HCT116 (cell line): ENCODE measurements at regions not wholly inside any gene's neighbourhood (a gene's known extent, or its start where the extent isn't known, plus 50 kb on each side); places are given as distances from the start of the nearest gene placed in this dataset.

Source experiments
- ATAC-seq: fragments of 200-7000 bp; cut with Tn5 transposase; 2 replicates; pipeline ENCODE4 v1.9.1; 2020; ENCODE audit warnings: mild to moderate bottlenecking, moderate library complexity
- BruUV-seq: library from RNA; stranded (reverse); fragments of 400-500 nt; replicated peaks from 2 replicates; lab custom pipeline; 2021; lab: Mats Ljungman, UMichigan
- CTCF ChIA-PET: fragments of 300-600 bp; sonication (Branson Sonifier 250); formaldehyde crosslinking; loops from one replicate; lab custom pipeline; 2021; ENCODE audit warnings: antibody characterized with exemption; lab: Charles Lee
- POLR2A ChIA-PET: fragments of 300-600, 350-600 bp; sonication (Branson Sonifier 250); formaldehyde crosslinking; loops from one replicate; lab custom pipeline; 2021; ENCODE audit warnings: antibody characterized with exemption; lab: Charles Lee
- RAD21 ChIA-PET, 2 experiments: fragments of 300-600 bp; sonication (Branson Sonifier 250); formaldehyde crosslinking; loops; one replicate each; lab custom pipeline; 2023; ENCODE audit warnings: low total read pairs in 2 of 2; ENCODE audit not compliant: uncharacterized antibody in 2 of 2, unreplicated experiment in 2 of 2, low non-redundant PET in 1 of 2; lab: Charles Lee
- DNase-seq: peaks from one replicate; pipeline ENCODE4 v3.0.0-alpha.2; 2010; ENCODE audit warnings: low read depth, low spot score
- H2AFZ ChIP-seq: fragments of 200-600 bp; shearing (Covaris generic), sonication (generic); 2 replicates; pipeline ENCODE4 v1.6.1; 2017; ENCODE audit warnings: low read depth, mixed run types, mixed read lengths, antibody characterized with exemption, low read length; ENCODE audit not compliant: poor library complexity, severe bottlenecking
- H3K27ac ChIP-seq: 2 replicates; pipeline ENCODE4 v1.5.1; 2012; ENCODE audit warnings: low read depth, low read length
- H3K27me3 ChIP-seq: fragments of 200-600 bp; sonication (generic); 2 replicates; pipeline ENCODE4 v1.6.1; 2016; ENCODE audit warnings: mixed run types, low read length, mixed read lengths; ENCODE audit not compliant: insufficient read depth
- H3K36me3 ChIP-seq, 2 experiments: fragments of 200-500 bp in 1 of 2; fragments of 200-600 bp in 1 of 2; sonication (Bioruptor generic) in 1 of 2; sonication (generic) in 1 of 2; 2 replicates each; pipeline versions ENCODE4 v1.5.1 to v1.6.1; 2014 to 2016; ENCODE audit warnings: low read length in 2 of 2, inconsistent platforms in 1 of 2, mixed read lengths in 1 of 2, mixed run types in 1 of 2; ENCODE audit not compliant: insufficient read depth in 2 of 2, control insufficient read depth in 1 of 2
- H3K4me1 ChIP-seq, 2 experiments: fragments of 200-600 bp in 1 of 2; sonication (generic) in 1 of 2; 2 replicates each; pipeline versions ENCODE4 v1.5.1 to v1.6.1; 2012 to 2017; ENCODE audit warnings: low read length in 2 of 2, inconsistent platforms in 1 of 2, mild to moderate bottlenecking in 1 of 2, mixed read lengths in 1 of 2, mixed run types in 1 of 2, moderate library complexity in 1 of 2; ENCODE audit not compliant: insufficient read depth in 2 of 2, control insufficient read depth in 1 of 2
- H3K4me2 ChIP-seq: fragments of 200-600 bp; sonication (generic); 2 replicates; pipeline ENCODE4 v1.6.1; 2017; ENCODE audit warnings: mixed run types, low read length, mixed read lengths
- H3K4me3 ChIP-seq, 2 experiments: fragments of 200-600 bp in 1 of 2; sonication (generic) in 1 of 2; replicated peaks in 1 of 2; 2 replicates each; pipeline ENCODE4 v1.5.1; 2011 to 2016; ENCODE audit warnings: low read length in 2 of 2, control low read depth in 1 of 2, low read depth in 1 of 2, mild to moderate bottlenecking in 1 of 2, mixed read lengths in 1 of 2, mixed run types in 1 of 2
- H3K79me2 ChIP-seq: fragments of 200-600 bp; sonication (generic); 2 replicates; pipeline ENCODE4 v1.6.1; 2017; ENCODE audit warnings: mild to moderate bottlenecking, mixed run types, low read length, moderate library complexity, mixed read lengths; ENCODE audit not compliant: insufficient read depth
- H3K9ac ChIP-seq: fragments of 200-600 bp; sonication (generic); 2 replicates; pipeline ENCODE4 v1.6.1; 2016; ENCODE audit warnings: low read length, mixed read lengths
- H3K9me2 ChIP-seq: fragments of 200-600 bp; sonication (generic), shearing (Covaris generic); 2 replicates; pipeline ENCODE4 v1.6.1; 2017; ENCODE audit warnings: mixed run types, mild to moderate bottlenecking, moderate library complexity; ENCODE audit not compliant: insufficient read depth
- H3K9me3 ChIP-seq, 2 experiments: fragments of 200-500 bp in 1 of 2; fragments of 200-600 bp in 1 of 2; sonication (Bioruptor generic) in 1 of 2; sonication (generic) in 1 of 2; 2 replicates each; pipeline ENCODE4 v1.6.1; 2014 to 2017; ENCODE audit warnings: low read length in 2 of 2, mixed read lengths in 2 of 2, inconsistent platforms in 1 of 2, low read depth in 1 of 2, mild to moderate bottlenecking in 1 of 2, mixed run types in 1 of 2, moderate library complexity in 1 of 2; ENCODE audit not compliant: control insufficient read depth in 1 of 2, insufficient read depth in 1 of 2
- H4K20me1 ChIP-seq: fragments of 200-600 bp; sonication (generic), shearing (Covaris generic); 2 replicates; pipeline ENCODE4 v1.6.1; 2017; ENCODE audit warnings: mixed run types, mild to moderate bottlenecking, moderate library complexity; ENCODE audit not compliant: insufficient read depth
- CBX3 ChIP-seq: IDR thresholded peaks from 2 replicates; pipeline ENCODE4 v1.6.1; 2012; ENCODE audit warnings: low read depth
- CEBPB ChIP-seq: IDR thresholded peaks from 2 replicates; pipeline ENCODE4 v1.6.1; 2012; ENCODE audit warnings: low read depth
- EGR1 ChIP-seq: IDR thresholded peaks from 2 replicates; pipeline ENCODE4 v1.6.1; 2012; ENCODE audit warnings: low read depth
- EZH2 ChIP-seq: fragments of 200-600 bp; sonication (generic); IDR thresholded peaks from 2 replicates; pipeline ENCODE4 v1.6.1; 2017; ENCODE audit warnings: antibody characterized with exemption, mixed run types
- EZH2phosphoT487 ChIP-seq: fragments of 200-600 bp; IDR thresholded peaks from 2 replicates; pipeline ENCODE4 v1.6.1; 2018; ENCODE audit warnings: antibody characterized with exemption, borderline replicate concordance
- FOSL1 ChIP-seq: IDR thresholded peaks from 2 replicates; pipeline ENCODE4 v1.6.1; 2012; ENCODE audit warnings: low read depth
- POLR2A ChIP-seq: IDR thresholded peaks from 2 replicates; pipeline ENCODE4 v1.7.0; 2011; ENCODE audit warnings: borderline replicate concordance; ENCODE audit not compliant: insufficient read depth, insufficient read length; ENCODE audit errors: extremely low read depth
- POLR2AphosphoS5 ChIP-seq: IDR thresholded peaks from 2 replicates; pipeline ENCODE4 v1.6.1; 2011; ENCODE audit warnings: mild to moderate bottlenecking, low read depth, low read length, moderate library complexity
- SIN3A ChIP-seq: IDR thresholded peaks from 2 replicates; pipeline ENCODE4 v1.6.1; 2012; ENCODE audit warnings: low read depth
- SP1 ChIP-seq: IDR thresholded peaks from 2 replicates; pipeline ENCODE4 v1.6.1; 2012; ENCODE audit warnings: low read depth
- TCF7L2 ChIP-seq: IDR thresholded peaks from 2 replicates; pipeline ENCODE4 v1.7.0; 2011; ENCODE audit warnings: borderline replicate concordance, inconsistent platforms; ENCODE audit not compliant: insufficient read depth, insufficient read length; ENCODE audit errors: extremely low read depth
- YY1 ChIP-seq: IDR thresholded peaks from 2 replicates; pipeline ENCODE4 v1.6.1; 2011; ENCODE audit warnings: low read length, low read depth, moderate library complexity, mild to moderate bottlenecking; ENCODE audit not compliant: insufficient replicate concordance; ENCODE audit errors: extremely low read depth
- ZBTB33 ChIP-seq: IDR thresholded peaks from 2 replicates; pipeline ENCODE4 v1.6.1; 2011; ENCODE audit warnings: mild to moderate bottlenecking, low read length, moderate library complexity; ENCODE audit not compliant: insufficient replicate concordance; ENCODE audit errors: extremely low read depth
- intact Hi-C: fragments of 100-400 bp; cut with micrococcal nuclease; formaldehyde crosslinking; loops from 2 replicates; pipeline ENCODE4 v1.10.0; 2022
- TF ChIP-seq, protein P1 (sequence below): IDR thresholded peaks from 2 replicates; pipeline ENCODE4 v1.6.1; 2012

GRCh38 chr12:34397591-34398365 is 375.5 kb downstream of the ALG10 start:
- no peaks in the 10 kb centered on the region; a peak in 1 of 4 replicates for H3K9me3 ChIP-seq
- ChIA-PET RAD21 (no interaction called here), POLR2A (no interaction called here), CTCF (no interaction called here)
- TF ChIP-seq SP1 (no peak), EZH2 (no peak), POLR2A (no peak), CBX3 (no peak), TCF7L2 (no peak), ZBTB33 (no peak), FOSL1 (no peak), CEBPB (no peak), EZH2phosphoT487 (no peak), SIN3A (no peak), POLR2AphosphoS5 (no peak), EGR1 (no peak), YY1 (no peak)
- TF ChIP-seq, protein P1, sequence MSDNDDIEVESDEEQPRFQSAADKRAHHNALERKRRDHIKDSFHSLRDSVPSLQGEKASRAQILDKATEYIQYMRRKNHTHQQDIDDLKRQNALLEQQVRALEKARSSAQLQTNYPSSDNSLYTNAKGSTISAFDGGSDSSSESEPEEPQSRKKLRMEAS, result no peak
- H4K20me1 ChIP-seq, result no peaks in the 10 kb centered on the region
- no peaks in the 10 kb centered on the region for H3K36me3 ChIP-seq
- no peak overlapping the region for H3K9ac ChIP-seq
- intact Hi-C loops, result no loop called here
- H3K4me1 ChIP-seq, result no peaks in the 10 kb centered on the region
- no peak overlapping the region for H3K27ac ChIP-seq
- H3K4me2 ChIP-seq, result no peak overlapping the region
- no peaks in the 10 kb centered on the region for H3K9me2 ChIP-seq
- no peak overlapping the region for H3K4me3 ChIP-seq
- no peak for ATAC-seq
- DNase-seq, result no peak
- H3K79me2 ChIP-seq, result no peaks in the 10 kb centered on the region
- no peak overlapping the region for H2AFZ ChIP-seq
- no peaks in the 10 kb centered on the region for H3K27me3 ChIP-seq
- no TSS peak for BruUV-seq
